Activated CD8-positive, alpha-beta memory T cell treated with anti-CD3 and anti-CD28 coated beads, Interleukin-2, amount 50 U/mL, for 1 hour (primary cell): ENCODE measurements at regions not wholly inside any gene's neighbourhood (a gene's known extent, or its start where the extent isn't known, plus 50 kb on each side); places are given as distances from the start of the nearest gene placed in this dataset.

Experiments
- DNase-seq: peaks from one replicate; pipeline ENCODE4 v3.0.0-alpha.2; 2020; ENCODE audit errors: extremely low read depth

DNA sequence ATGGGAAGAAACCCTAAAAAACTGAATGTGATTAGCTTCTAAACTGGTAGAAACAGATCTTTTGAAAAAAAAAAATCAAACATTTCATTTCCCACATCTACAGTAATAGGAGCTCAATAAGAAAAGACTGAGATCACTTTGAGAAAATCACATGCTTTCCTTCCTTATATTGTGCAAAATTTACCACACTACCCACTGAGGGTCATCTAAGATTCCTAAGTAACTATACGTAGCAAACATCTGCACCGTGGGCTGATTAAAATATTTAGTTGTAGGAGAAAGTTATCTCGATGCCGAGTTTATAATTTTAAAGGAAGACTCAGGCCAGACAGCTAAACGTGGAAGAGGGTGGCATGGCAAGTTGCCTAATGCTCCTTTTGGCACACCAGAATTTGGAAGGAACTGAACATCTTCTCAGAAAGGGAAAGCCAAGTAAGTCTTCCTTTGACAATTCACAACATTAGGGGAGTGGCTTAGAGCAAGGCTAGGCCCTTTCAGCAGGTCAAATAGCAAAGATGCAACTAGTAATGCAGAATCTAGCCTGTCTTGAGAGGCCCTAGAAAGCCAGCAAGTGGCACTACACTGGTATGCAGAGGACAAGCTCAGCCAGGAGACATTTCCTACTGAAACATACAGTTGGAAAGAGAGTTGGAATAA is 128.0 kb downstream of the TMA16 start:
- DNase-seq: no peak

DNA sequence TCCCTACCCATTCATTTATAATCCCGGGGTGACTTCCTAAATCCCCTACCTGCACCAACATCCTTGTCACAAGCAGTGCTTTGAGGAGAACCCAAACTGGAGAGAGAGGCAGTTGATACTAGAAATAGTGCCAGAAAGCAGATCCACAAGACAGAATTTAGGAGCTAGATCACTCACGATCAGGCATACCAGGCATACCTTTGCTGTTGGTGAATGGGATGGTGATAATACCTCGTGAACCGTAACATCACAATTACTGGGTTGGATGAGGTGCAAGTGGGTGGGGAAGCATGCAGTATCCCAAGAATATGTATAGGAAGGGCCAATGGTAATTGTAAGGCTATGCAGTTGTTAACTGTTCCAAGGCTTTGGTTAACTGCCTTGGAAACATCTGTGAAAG is 129.3 kb downstream of the TMA16 start:
- no peak for DNase-seq

DNA sequence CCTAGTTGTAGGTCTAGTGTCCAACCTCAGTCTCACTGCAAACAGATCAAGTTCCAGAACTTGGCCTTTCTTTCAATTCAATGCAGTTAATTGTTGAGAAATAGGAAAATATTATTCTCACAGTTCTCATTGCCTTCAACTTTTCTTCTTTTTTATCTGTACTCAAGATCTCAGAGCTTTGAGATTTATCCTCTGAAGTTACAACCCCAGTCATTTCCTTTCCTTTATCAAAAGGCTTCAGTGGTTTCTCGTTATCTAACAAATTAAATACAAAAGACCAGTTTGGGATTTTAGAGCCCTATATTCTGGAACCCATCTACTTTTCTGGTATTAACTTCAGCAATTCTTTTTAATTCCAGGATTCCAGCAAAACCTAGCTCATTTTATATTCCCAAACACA is 130.2 kb downstream of the TMA16 start:
- no peak for DNase-seq

DNA sequence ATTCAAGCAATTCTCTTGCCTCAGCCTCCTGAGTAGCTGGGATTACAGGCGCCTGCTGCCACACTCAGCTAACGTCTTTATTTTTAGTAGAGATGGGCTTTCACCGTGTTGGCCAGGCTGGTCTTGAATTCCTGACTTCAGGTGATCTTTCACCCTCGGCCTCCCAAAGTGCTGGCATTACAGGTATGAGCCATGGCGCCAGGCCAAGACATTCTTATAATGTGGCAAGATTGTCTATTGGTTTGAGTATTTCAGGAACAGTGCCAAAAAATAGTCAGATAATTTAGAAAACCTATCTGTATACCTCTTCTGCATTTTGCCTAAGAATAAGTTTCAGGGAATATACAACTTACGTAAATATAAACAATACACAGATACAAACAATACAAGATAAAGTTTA is 136.8 kb downstream of the TMA16 start:
- no peak for DNase-seq

DNA sequence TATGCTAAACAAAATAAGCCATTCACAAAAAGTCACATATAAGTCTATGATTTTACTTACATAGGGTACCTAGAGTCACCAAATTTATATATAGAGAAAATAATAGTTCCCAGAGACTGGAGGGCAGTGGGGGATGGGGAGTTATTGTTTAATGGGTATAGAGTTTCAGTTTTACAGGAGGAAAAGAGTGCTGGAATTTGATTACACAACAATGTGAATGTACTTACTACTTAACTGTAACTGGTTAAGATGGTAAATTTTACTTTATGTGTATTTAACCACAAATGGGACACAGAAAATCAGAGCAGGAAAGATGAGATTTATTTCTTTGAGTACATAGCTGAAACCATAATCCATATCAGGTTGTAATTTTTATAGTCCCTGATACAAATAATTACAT is 144.4 kb downstream of the TMA16 start:
- no peak for DNase-seq

DNA sequence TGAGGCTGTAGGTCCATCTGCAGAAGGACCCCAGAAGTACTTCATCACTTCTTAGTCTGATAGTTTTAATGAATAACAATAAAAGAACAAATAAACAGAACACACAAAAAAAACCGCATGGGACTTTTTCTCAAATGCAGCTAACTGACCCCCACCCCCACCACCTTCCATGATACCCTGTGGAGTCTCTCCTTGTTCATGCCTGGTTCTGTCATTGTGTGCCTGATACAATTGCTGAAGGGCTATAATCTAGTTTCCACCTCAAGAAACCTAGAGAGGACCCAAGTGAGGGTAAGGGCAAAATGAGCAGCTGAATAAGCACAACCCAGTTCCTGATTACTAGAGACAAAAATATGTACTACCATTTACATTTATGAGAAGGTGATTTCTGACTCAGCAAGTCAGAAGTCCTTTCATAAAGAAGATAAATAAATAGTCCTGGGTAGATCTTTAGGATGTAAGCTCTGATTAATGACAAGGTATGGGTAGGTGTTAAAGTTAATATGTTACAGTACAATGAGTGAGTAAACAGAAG is 155.1 kb downstream of the TMA16 start:
- DNase-seq: no peak

DNA sequence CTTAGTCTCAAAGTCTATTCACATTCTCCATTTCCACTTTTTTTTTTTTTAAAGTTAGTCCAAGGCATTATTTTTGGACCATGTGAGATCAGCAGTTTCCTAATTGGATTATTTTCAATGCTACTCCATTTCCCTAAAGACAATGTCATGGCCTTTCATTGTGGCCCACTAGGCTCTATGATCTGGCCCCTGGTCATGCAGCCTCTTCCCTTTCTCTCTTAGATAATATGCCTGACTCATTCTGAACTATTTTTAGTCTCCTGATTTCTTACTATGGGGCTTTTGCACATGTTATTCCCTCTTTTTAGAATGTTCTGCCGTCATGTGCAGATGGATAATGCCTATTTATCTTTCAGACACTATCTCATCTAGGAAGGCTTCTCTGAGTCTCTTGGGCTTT is 157.3 kb downstream of the TMA16 start:
- DNase-seq: no peak

DNA sequence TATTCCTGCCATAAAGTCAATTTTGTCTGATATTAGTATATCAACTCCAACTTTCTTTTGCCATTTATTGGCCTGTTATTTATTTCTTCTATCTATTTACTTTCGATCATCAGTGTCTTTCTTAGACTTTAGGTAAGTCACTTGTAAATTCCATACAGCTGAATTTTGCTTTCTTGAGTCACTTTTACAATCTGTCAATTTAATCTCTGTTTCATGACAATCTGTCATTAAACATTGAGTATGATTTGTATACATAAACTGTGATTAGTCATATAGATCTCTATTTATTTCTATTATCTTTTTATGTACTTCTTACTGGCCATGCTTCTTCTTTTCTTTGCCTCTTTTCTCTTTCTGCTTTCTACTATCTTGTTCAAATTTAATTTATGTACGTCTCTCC is 160.1 kb downstream of the TMA16 start:
- no peak for DNase-seq

DNA sequence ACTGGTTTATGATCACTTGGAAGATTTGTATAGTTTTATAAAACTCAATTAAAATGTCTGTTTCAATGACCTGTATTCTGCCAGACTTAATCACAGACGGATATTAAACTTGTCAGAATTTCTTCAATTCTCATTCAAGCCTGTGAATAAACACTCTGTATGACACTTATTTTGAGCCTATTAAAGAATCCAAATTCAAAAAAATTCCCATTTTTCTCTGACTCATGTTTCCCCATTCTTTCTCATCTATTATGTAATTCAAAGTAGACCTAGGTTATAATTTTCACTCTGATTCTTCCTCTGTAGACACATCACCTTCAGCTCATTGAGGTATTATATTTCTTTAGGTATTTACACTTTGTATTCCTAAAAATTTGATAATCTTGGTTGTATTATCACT is 166.1 kb downstream of the TMA16 start:
- no peak for DNase-seq

DNA sequence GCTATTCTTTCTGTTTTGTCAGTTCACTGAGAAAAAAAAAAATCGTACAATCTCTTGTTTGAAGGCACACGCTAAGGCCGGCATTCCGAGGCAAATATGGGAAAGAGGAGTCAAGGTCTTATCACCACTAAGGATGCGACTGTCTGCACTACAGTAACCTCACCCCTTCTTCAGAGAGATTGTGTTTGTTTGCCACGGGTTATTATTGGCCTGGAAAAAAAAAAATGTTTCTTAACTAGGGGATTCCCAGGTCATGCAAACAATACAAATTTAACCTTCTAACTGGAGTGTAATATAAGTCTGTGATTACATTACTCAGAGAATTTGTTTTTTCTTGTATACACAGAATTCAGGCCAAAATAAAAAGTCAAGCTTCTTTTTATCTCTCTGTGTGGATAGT is 168.3 kb downstream of the TMA16 start:
- no peak for DNase-seq

DNA sequence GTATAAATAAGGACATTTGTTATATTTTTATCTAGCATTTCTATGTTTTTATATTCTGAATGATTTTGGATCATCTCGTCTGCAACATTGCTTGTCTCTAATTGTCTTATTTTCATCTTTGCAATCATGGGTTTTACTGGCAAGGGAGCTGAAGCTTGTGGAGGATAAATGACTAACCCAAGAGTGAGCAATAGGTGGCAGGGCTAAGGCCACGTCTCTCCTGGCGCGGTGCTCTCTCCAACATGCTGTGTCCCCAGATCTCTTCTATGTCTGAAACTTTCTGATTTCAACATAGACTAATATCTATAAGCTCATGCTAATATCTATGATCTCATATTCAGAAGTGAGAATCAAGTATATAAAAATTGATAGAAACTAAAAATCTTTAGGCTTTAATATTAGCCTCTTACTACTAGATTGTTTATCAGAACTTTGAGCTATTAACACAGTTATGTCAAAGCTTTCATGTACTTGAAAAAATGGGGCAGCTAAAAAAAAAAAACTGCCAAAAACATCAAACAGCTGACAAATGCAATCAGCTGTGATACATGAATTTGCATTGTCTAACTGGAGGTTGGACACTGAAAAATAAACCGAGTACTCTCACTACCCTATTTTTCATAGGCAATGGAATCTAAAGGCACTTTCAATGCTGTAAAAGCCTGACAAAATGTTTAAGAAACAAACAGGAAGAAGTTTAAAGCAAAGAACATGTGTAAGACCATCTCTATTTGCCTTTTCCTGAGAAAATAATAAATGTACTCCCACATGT is 169.2 kb downstream of the TMA16 start:
- DNase-seq: no peak

DNA sequence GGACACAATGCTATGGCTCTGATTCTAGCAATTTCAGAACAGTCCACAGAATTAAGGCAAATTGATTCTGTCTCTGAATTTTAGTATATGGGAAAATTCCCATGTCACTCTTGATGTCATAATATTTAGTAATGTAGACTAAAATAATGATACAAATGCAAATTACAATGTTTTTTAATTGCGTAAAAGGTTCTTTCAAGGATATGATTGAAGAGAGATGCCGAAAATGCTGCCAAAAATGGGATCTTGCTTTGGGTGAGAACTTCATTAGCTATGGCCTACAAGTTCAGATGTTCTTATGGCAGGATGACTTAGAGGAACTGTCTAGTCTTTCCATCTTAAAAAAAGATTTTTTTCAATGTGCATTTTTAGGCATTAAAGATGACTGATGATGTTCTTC is 170.6 kb downstream of the TMA16 start:
- DNase-seq: no peak

DNA sequence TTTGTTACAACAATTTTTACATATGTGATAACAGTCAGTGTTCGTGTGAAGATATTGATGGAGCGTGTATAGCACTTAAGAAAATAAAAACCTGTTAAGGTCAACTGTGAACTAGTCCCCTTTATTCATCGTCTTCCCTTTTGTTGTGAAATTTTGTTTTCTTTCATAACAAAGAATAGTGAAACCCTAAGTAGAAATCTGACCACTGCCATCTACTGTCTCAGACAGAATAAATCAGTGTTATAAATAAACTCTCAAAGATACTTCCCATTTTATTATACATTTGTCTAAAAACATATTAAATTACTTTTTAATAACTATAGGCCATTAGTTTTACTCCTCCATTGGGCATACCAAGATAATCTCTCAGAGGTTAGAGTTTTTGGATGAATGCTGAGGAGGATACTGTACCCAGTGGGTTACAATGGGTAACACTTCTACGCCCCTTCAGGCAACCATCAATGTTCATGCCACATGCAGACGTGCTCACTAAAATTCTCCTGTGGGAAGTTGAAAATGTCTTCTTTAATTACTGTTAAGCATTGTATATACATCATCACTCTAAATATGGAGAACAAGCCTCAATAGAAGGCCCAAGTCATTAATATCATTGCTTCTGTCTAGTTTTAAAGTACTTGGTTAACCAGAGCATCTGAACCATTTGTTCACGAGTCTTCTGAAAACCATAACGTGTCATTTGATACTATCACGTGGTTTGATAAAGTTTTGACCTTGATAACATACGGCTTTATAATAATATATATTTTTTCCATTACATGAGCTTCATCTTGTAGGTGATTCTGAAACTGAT is 171.2 kb downstream of the TMA16 start:
- no peak for DNase-seq

DNA sequence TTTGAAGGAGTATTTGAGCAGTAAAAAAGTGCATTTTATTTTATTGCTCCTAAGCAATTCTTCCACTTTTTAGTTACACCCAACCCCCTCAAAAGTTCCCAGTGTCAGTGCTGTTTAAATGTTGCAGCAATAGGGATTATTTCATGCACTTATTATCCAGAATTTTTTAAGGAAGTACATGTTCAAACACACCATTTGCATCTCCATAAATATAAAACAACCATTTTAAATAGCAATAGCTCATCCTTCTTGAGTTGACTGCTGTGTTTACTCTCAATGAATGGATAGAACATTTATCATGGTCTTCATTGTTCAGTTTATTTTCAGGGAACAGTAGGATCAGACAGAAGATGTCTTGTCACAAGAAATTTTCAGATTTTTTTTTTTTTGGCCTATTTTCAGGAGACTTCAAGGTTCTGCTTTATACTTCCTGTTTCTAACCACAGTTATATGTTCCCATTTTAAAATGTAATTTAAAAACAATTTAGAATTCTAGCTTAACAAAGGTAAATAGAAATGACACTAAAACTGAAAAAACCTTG is 171.9 kb downstream of the TMA16 start:
- DNase-seq: no peak

DNA sequence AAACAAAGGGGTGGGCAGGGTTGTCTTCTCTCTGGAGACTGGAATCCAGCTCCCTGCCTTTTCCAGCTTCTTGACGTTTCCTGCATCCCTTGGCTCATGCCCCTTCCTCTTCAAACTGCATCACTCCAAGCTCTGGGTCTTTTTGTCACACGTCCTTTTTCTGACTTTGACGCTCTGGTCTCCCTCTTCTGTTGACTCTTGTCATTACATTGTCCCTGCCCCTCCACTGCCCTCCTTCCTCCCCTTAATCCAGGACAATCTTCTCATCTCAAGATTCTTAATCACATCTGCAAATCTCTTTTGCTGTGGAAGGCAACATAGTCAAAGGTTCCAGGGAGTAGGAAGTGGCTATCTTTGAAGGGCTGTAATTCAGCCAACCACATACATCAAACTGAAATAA is 178.3 kb downstream of the TMA16 start:
- no peak for DNase-seq

DNA sequence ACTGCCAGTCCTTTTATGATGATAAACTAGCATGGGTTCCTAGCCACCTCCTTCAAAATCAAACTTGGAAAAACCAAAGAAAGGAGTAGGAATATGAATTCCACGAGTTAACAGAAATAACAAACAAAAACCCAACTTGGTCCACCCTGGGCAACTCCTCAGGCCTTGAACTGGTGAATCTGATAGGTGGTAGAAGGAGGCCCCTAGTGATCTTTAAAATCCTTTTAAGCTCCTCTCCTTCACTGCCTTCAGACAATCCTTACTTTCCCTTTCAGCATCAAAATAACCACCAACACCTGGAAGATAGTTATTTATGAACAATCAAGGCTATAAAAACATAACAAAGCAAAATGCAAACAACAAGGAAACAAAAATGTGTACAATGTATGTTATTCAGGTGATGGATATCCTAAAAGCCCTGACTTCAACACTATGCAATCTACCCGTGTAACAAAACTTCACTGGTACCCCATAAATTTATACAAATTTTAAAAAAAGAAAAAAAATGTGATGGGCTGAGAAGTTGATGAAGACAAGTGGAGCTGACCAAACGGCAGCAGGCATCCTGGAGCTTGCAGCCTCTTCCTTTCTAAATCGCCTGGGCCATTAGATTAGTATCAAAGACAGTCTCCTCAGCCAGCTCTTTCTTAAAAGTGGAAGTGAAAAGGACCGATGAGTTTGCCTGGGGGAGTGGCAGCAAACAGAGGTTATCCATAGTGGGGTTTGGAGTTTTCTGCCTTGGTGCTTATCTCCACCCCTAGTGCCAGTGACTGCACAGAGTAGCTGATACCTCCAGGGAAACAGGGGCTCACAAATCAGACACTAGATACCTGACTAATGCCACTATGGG is 179.6 kb downstream of the TMA16 start:
- no peak for DNase-seq

DNA sequence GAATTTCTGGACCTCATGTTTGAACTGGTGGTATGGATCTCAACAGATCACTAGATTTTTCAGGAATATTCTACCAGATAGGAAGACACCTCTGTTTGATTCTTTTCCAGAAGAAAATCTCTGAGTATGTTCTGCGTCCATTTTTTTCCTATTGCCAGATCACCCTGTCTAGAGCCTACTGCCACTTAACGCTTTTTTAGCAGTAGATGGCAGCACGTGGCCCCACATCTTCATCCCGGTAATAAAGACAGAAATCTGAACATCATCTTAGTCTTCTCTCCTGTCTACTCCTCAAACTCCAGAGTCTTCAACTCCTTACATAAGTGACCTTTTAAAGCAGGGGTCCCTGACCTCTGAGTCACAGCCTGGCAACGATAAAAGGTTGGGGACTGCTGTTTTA is 184.7 kb downstream of the TMA16 start:
- no peak for DNase-seq

DNA sequence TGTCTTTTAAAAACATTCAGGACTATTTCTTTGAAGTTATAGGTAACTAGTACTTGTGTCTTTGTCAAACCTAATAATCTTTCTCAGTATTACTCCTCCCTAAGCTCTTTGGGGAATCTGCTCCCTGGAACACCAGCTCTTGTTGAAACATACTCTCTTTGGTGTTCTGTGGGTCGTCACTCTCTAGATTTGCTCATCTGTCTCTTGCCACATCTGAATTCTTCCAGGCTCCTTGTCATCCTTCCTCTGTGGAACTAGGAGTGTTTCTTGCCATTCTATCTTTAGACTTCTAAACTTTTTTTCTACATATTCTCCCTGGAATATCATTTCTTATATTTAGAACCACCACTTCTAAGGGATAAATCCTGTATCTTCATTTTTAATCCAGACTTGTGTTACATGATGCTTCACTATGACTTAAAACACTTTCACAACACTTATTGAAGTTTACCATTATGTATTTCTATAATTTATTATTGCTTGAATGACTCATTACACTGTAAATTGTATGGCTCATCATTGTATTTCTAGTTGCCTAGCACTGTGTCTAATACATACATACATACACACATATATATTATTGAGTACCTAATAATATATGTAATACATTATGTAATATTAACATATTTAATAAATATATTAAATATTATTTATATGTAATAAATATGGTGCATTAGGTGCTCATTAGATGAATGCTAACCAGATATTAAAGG is 186.1 kb downstream of the TMA16 start:
- no peak for DNase-seq

DNA sequence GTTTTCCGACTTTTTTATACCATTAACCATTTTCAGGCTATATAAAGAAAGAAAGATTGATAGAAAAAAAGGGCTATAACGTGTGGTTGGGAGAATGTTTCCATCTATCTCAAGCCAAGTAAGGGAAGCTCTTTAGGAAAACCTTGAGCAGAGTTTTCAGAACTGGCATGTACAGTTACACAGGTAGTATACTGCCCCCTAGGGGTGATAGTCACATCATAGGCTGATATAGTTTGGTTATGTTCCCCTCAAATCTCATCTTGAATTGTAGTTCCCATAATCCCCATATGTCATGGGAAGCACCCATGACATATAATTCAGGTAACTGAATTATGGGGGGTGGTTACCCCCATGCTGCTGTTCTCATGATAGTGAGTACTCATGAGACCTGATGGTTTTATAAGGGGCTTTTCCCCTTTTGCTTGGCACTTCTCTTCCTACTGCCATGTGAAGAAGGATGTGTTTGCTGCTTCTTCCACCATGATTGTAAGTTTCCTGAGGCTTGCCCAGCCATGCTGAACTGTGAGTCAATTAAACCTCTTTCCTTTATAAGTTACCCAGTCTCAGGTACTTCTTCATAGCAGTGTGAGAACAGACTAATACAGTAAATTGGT is 186.8 kb downstream of the TMA16 start:
- DNase-seq: peak; percentile 20

DNA sequence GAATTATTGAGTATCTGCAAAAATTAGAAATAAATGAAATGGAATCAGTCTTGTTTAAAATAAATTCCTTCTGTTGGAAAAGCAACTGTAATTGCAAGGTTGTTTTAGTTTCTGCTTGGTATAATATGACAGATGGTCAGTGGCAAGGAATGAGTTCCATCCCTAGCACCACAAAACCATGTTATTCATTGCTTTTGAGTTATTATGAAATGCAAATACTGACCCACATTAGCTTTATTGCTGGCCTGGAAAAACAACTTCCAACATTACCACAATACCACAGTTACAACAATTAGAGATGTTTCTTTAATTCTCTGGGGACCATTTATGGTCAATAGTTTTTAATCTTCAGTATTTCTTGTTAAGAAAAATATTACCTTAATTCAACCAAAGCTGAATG is 194.4 kb downstream of the TMA16 start:
- no peak for DNase-seq
